SK-N-SH treated with all-trans-retinoic acid at 6 μM for 48 hours (cell line): ENCODE measurements at regions not wholly inside any gene's neighbourhood (a gene's known extent, or its start where the extent isn't known, plus 50 kb on each side); places are given as distances from the start of the nearest gene placed in this dataset.

ENCODE experiments used
- ATAC-seq: fragments of 200-7000 bp; cut with Tn5 transposase; 3 replicates; pipeline ENCODE4 v1.9.1; 2020; ENCODE audit warnings: mild to moderate bottlenecking, moderate library complexity
- ARNTL ChIP-seq: fragments of 450-650 bp; formaldehyde crosslinking; IDR thresholded peaks from 2 replicates; pipeline ENCODE4 v1.5.0; 2020; ENCODE audit warnings: low read depth, mild to moderate bottlenecking, moderate library complexity, borderline replicate concordance
- BACH2 ChIP-seq: fragments of 250-450 bp; sonication (Bioruptor Pico); IDR thresholded peaks from 2 replicates; pipeline ENCODE4 v1.9.0; 2021; ENCODE audit warnings: mild to moderate bottlenecking, borderline replicate concordance
- CSDC2 ChIP-seq: fragments of 250-450 bp; sonication (Bioruptor Pico); IDR thresholded peaks from 2 replicates; pipeline ENCODE4 v1.5.0; 2020; ENCODE audit warnings: mild to moderate bottlenecking, moderate library complexity
- GLIS3 ChIP-seq: fragments of 250-450 bp; sonication (Bioruptor Pico); IDR thresholded peaks from 2 replicates; pipeline ENCODE4 v1.5.0; 2020; ENCODE audit warnings: mild to moderate bottlenecking, moderate library complexity
- OSR1 ChIP-seq: fragments of 250-450 bp; sonication (Bioruptor Pico); IDR thresholded peaks from 2 replicates; pipeline ENCODE4 v1.8.0; 2022; ENCODE audit warnings: moderate library complexity, mild to moderate bottlenecking, inconsistent platforms
- PPARA ChIP-seq: fragments of 250-450 bp; sonication (Bioruptor Pico); IDR thresholded peaks from 2 replicates; pipeline ENCODE4 v1.5.0; 2020; ENCODE audit warnings: mild to moderate bottlenecking, borderline replicate concordance
- RARB ChIP-seq: fragments of 250-450 bp; sonication (Bioruptor Pico); IDR thresholded peaks from 2 replicates; pipeline ENCODE4 v1.8.0; 2021; ENCODE audit warnings: mild to moderate bottlenecking, moderate library complexity
- SNAI2 ChIP-seq: fragments of 250-450 bp; sonication (Bioruptor Pico); IDR thresholded peaks from 2 replicates; pipeline ENCODE4 v1.5.0; 2020; ENCODE audit warnings: mild to moderate bottlenecking, moderate library complexity
- TCF4 ChIP-seq: fragments of 250-450 bp; sonication (Bioruptor Pico); IDR thresholded peaks from 2 replicates; pipeline ENCODE4 v1.8.0; 2021; ENCODE audit warnings: mild to moderate bottlenecking, moderate library complexity, borderline replicate concordance
- TOX ChIP-seq: fragments of 250-450 bp; sonication (Bioruptor Pico); IDR thresholded peaks from 2 replicates; pipeline ENCODE4 v1.8.0; 2021; ENCODE audit warnings: mild to moderate bottlenecking, moderate library complexity, borderline replicate concordance
- ZC3H10 ChIP-seq: fragments of 250-450 bp; sonication (Bioruptor Pico); IDR thresholded peaks from 2 replicates; pipeline ENCODE4 v1.5.1; 2021; ENCODE audit warnings: mild to moderate bottlenecking, moderate library complexity
- ZFP30 ChIP-seq: fragments of 450-650 bp; formaldehyde crosslinking; IDR thresholded peaks from 2 replicates; pipeline ENCODE4 v1.5.0; 2022; ENCODE audit warnings: mild to moderate bottlenecking, moderate library complexity
- ZNF565 ChIP-seq: fragments of 450-650 bp; formaldehyde crosslinking; conservative IDR thresholded peaks from 2 replicates; pipeline ENCODE4 v1.5.0; 2020; ENCODE audit warnings: low read depth, mild to moderate bottlenecking, moderate library complexity
- ZNF70 ChIP-seq: fragments of 450-650 bp; formaldehyde crosslinking; IDR thresholded peaks from 2 replicates; pipeline ENCODE4 v1.5.0; 2020; ENCODE audit warnings: mild to moderate bottlenecking, moderate library complexity
- ZNF8 ChIP-seq: fragments of 450-650 bp; formaldehyde crosslinking; IDR thresholded peaks from 2 replicates; pipeline ENCODE4 v1.5.0; 2020; ENCODE audit warnings: mild to moderate bottlenecking, moderate library complexity
- TF ChIP-seq, protein P1 (sequence below): fragments of 250-450 bp; sonication (Bioruptor Pico); IDR thresholded peaks from 2 replicates; pipeline ENCODE4 v1.8.0; 2021; ENCODE audit warnings: low read depth, mild to moderate bottlenecking, moderate library complexity, borderline replicate concordance
- TF ChIP-seq, protein P2 (sequence below): fragments of 250-450 bp; sonication (Bioruptor Pico); IDR thresholded peaks from 2 replicates; pipeline ENCODE4 v1.5.0; 2020; ENCODE audit warnings: mild to moderate bottlenecking, moderate library complexity
- TF ChIP-seq, protein P3 (sequence below): fragments of 250-450 bp; sonication (Bioruptor Pico); IDR thresholded peaks from 2 replicates; pipeline ENCODE4 v1.5.1; 2021; ENCODE audit warnings: mild to moderate bottlenecking, moderate library complexity
- TF ChIP-seq, protein P4 (sequence below): fragments of 250-450 bp; sonication (Bioruptor Pico); IDR thresholded peaks from 2 replicates; pipeline ENCODE4 v1.5.1; 2020; ENCODE audit warnings: low read depth, mild to moderate bottlenecking, moderate library complexity

DNA sequence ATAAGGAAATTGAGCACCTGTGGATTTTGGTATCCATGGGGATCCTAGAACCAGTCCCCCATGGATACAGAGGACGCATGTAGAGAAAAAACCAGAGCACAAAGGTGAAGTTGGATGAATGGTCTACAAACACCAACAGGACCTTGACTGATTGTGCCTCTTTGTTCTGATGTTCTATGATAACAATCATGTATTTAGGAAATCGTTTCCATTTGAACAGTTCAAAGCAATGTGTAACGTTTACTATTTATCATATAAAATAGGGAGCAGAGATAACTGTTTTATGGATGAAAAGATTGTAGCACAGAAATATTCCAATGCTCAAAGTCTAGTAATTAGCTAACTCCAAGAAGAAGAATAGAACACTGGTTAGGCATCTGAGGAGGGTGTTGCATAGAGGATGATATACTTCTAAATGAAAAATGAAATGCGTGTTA, 116.3 kb upstream of the FN1 start:
- no peak for TF ChIP-seq SNAI2
- TF ChIP-seq TCF4 (CRISPR knock-in tag): no peak
- no peak for TF ChIP-seq RARB (CRISPR knock-in tag)
- TF ChIP-seq ZNF70 (CRISPR knock-in tag): no peak
- TF ChIP-seq, protein P1, sequence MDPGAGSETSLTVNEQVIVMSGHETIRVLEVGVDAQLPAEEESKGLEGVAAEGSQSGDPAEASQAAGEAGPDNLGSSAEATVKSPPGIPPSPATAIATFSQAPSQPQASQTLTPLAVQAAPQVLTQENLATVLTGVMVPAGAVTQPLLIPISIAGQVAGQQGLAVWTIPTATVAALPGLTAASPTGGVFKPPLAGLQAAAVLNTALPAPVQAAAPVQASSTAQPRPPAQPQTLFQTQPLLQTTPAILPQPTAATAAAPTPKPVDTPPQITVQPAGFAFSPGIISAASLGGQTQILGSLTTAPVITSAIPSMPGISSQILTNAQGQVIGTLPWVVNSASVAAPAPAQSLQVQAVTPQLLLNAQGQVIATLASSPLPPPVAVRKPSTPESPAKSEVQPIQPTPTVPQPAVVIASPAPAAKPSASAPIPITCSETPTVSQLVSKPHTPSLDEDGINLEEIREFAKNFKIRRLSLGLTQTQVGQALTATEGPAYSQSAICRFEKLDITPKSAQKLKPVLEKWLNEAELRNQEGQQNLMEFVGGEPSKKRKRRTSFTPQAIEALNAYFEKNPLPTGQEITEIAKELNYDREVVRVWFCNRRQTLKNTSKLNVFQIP (CRISPR knock-in tag): no peak
- TF ChIP-seq ARNTL (CRISPR knock-in tag): no peak
- TF ChIP-seq, protein P2, sequence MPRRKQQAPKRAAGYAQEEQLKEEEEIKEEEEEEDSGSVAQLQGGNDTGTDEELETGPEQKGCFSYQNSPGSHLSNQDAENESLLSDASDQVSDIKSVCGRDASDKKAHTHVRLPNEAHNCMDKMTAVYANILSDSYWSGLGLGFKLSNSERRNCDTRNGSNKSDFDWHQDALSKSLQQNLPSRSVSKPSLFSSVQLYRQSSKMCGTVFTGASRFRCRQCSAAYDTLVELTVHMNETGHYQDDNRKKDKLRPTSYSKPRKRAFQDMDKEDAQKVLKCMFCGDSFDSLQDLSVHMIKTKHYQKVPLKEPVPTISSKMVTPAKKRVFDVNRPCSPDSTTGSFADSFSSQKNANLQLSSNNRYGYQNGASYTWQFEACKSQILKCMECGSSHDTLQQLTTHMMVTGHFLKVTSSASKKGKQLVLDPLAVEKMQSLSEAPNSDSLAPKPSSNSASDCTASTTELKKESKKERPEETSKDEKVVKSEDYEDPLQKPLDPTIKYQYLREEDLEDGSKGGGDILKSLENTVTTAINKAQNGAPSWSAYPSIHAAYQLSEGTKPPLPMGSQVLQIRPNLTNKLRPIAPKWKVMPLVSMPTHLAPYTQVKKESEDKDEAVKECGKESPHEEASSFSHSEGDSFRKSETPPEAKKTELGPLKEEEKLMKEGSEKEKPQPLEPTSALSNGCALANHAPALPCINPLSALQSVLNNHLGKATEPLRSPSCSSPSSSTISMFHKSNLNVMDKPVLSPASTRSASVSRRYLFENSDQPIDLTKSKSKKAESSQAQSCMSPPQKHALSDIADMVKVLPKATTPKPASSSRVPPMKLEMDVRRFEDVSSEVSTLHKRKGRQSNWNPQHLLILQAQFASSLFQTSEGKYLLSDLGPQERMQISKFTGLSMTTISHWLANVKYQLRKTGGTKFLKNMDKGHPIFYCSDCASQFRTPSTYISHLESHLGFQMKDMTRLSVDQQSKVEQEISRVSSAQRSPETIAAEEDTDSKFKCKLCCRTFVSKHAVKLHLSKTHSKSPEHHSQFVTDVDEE (CRISPR knock-in tag): no peak
- no peak for TF ChIP-seq ZC3H10 (CRISPR knock-in tag)
- TF ChIP-seq TOX (CRISPR knock-in tag): no peak
- TF ChIP-seq BACH2: no peak
- no peak for TF ChIP-seq ZFP30 (CRISPR knock-in tag)
- TF ChIP-seq, protein P3, sequence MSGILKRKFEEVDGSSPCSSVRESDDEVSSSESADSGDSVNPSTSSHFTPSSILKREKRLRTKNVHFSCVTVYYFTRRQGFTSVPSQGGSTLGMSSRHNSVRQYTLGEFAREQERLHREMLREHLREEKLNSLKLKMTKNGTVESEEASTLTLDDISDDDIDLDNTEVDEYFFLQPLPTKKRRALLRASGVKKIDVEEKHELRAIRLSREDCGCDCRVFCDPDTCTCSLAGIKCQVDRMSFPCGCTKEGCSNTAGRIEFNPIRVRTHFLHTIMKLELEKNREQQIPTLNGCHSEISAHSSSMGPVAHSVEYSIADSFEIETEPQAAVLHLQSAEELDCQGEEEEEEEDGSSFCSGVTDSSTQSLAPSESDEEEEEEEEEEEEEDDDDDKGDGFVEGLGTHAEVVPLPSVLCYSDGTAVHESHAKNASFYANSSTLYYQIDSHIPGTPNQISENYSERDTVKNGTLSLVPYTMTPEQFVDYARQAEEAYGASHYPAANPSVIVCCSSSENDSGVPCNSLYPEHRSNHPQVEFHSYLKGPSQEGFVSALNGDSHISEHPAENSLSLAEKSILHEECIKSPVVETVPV (CRISPR knock-in tag): no peak
- no peak for TF ChIP-seq ZNF565 (CRISPR knock-in tag)
- TF ChIP-seq ZNF8 (CRISPR knock-in tag): no peak
- no peak for TF ChIP-seq CSDC2 (CRISPR knock-in tag)
- TF ChIP-seq, protein P4, sequence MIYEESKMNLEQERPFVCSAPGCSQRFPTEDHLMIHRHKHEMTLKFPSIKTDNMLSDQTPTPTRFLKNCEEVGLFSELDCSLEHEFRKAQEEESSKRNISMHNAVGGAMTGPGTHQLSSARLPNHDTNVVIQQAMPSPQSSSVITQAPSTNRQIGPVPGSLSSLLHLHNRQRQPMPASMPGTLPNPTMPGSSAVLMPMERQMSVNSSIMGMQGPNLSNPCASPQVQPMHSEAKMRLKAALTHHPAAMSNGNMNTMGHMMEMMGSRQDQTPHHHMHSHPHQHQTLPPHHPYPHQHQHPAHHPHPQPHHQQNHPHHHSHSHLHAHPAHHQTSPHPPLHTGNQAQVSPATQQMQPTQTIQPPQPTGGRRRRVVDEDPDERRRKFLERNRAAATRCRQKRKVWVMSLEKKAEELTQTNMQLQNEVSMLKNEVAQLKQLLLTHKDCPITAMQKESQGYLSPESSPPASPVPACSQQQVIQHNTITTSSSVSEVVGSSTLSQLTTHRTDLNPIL (CRISPR knock-in tag): no peak
- no peak for TF ChIP-seq GLIS3 (CRISPR knock-in tag)
- TF ChIP-seq OSR1: no peak
- ATAC-seq: no peak

DNA sequence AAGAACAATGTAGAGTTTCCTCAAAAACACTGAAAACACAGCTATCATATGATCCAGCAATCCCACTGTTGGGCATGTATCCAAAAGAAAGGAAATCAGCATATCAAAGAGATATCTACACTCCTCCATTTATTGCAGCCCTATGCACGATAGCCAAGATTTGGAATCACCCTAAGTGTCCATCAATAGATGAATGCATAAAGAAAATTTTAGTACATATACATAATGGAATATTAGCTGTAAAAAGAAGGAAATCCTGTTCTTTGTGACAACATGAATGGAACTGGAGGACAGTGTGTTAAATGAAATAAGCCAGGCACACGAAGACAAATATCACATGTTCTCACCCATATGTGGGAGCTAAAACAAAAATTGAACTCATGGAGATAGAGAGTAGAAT, 114.5 kb upstream of the FN1 start:
- no peak for ATAC-seq
- no peak for TF ChIP-seq OSR1

DNA sequence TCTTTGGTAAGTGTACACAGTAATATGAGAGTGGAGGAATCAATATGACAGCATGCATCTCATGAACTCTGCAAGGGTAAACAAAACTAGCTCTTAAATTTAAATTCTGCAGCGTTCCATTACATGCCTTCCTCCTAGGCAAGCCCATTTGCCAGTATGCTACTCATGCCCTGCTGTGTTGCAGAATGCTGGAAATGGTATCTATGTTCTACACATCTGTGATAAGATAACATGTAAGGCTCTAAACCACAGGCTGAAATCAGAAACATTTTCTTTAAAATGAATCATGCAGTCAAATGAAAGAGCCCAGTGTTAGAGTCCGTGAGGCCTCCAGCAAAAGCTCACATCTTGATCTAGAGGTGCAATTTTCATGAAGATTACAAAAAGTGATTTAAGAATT, 112.8 kb upstream of the FN1 start:
- no peak for ATAC-seq
- TF ChIP-seq PPARA (CRISPR knock-in tag): no peak
- TF ChIP-seq, protein P1 (CRISPR knock-in tag): no peak
- no peak for TF ChIP-seq TCF4 (CRISPR knock-in tag)
- TF ChIP-seq, protein P4 (CRISPR knock-in tag): no peak
